Gastrocnemius medialis (tissue), 4 donors: ENCODE measurements at regions not wholly inside any gene's neighbourhood (a gene's known extent, or its start where the extent isn't known, plus 50 kb on each side); places are given as distances from the start of the nearest gene placed in this dataset.

ENCODE experiments used
- CTCF ChIP-seq, 5 experiments: fragments of 450-650 bp in 3 of 5; fragments of 200-600 bp in 2 of 5; sonication (generic) in 2 of 5; IDR thresholded peaks in 4 of 5; conservative IDR thresholded peaks in 1 of 5; 1 replicate in 4 of 5; 2 replicates in 1 of 5; pipeline ENCODE4 v1.5.1; 2016 to 2019; ENCODE audit warnings: antibody characterized with exemption in 5 of 5, mild to moderate bottlenecking in 3 of 5, moderate library complexity in 3 of 5
- POLR2A ChIP-seq, 2 donors: fragments of 450-650 bp; IDR thresholded peaks; one replicate each; pipeline ENCODE4 v1.6.1; 2017; ENCODE audit warnings: antibody characterized with exemption in 2 of 2, mild to moderate bottlenecking in 2 of 2, moderate library complexity in 2 of 2

- TF ChIP-seq CTCF (IDR thresholded peaks at IDR 0.05 in 4 of 5, conservative IDR thresholded peaks at IDR 0.05 in 1 of 5), result no peak
- TF ChIP-seq POLR2A (IDR thresholded peaks at IDR 0.05), result no peak
Measured at GRCh38 chr18:73975266-73975665, 172.4 kb downstream of the FBXO15 start.
